ENCODE measurements at regions not wholly inside any gene's neighbourhood (a gene's known extent, or its start where the extent isn't known, plus 50 kb on each side); places are given as distances from the start of the nearest gene placed in this dataset.

GRCh38 chr5:31083364-31083763 is 110.1 kb upstream of the CDH6 start:
- H3K36me3 ChIP-seq: no peaks in the 10 kb centered on the region
- H3K27me3 ChIP-seq: no peaks in the 10 kb centered on the region
- TF ChIP-seq EP300 (IDR thresholded peaks at IDR 0.05): no peak
- TF ChIP-seq CTCF (IDR thresholded peaks at IDR 0.05): no peak
- no peak for TF ChIP-seq POLR2A (IDR thresholded peaks at IDR 0.05)
- H3K4me1 ChIP-seq (ENCODE audit: insufficient read depth): no peaks in the 10 kb centered on the region
- 85 to 94% (median 88%) methylated on average over 2 of the region's 2 CpGs for WGBS, 3 donors
- H3K4me3 ChIP-seq: no peak overlapping the region
- H3K9me3 ChIP-seq: no peaks in the 10 kb centered on the region
- DNase-seq: no peak
- H3K27ac ChIP-seq: no peak overlapping the region
- intact Hi-C loops (cut with DNase I): no loop called here

- intact Hi-C loops (cut with DNase I): no loop called here
- no peak overlapping the region for H3K4me3 ChIP-seq
- no peak for TF ChIP-seq CTCF (IDR thresholded peaks at IDR 0.05)
- TF ChIP-seq EP300 (IDR thresholded peaks at IDR 0.05): no peak
- TF ChIP-seq POLR2A (IDR thresholded peaks at IDR 0.05): no peak
- H3K4me1 ChIP-seq (ENCODE audit: insufficient read depth): no peaks in the 10 kb centered on the region
- no peaks in the 10 kb centered on the region for H3K9me3 ChIP-seq
- 74 to 90% (median 79%) methylated on average over 2 of the region's 2 CpGs for WGBS, 3 donors
- no peak for DNase-seq
- no peak overlapping the region for H3K27ac ChIP-seq
- H3K36me3 ChIP-seq: no peaks in the 10 kb centered on the region
- no peaks in the 10 kb centered on the region for H3K27me3 ChIP-seq
Observed at GRCh38 chr5:31079668-31080067, 113.8 kb upstream of the CDH6 start.

GRCh38 chr5:31078956-31079355 is 114.5 kb upstream of the CDH6 start:
- Histone ChIP-seq H3K9me3 (no peaks in the 10 kb centered on the region), H3K36me3 (no peaks in the 10 kb centered on the region), H3K27ac (no peak overlapping the region), H3K4me1 (ENCODE audit: insufficient read depth) (no peaks in the 10 kb centered on the region), H3K4me3 (no peak overlapping the region), H3K27me3 (no peaks in the 10 kb centered on the region)
- no peak for DNase-seq
- intact Hi-C loops (cut with DNase I): no loop called here
- 7 to 15% (median 8%) methylated on average over 3 of the region's 3 CpGs for WGBS, 3 donors
- TF ChIP-seq POLR2A (IDR thresholded peaks at IDR 0.05) (no peak), CTCF (IDR thresholded peaks at IDR 0.05) (no peak), EP300 (IDR thresholded peaks at IDR 0.05) (no peak)

- TF ChIP-seq EP300 (IDR thresholded peaks at IDR 0.05) (no peak), POLR2A (IDR thresholded peaks at IDR 0.05) (no peak), CTCF (IDR thresholded peaks at IDR 0.05) (no peak)
- intact Hi-C loops (cut with DNase I): no loop called here
- Histone ChIP-seq H3K27ac (no peak overlapping the region), H3K4me1 (ENCODE audit: insufficient read depth) (no peaks in the 10 kb centered on the region), H3K36me3 (no peaks in the 10 kb centered on the region), H3K4me3 (no peak overlapping the region), H3K9me3 (no peaks in the 10 kb centered on the region), H3K27me3 (no peaks in the 10 kb centered on the region)
- WGBS, 3 donors: 65 to 72% (median 69%) methylated on average over 6 of the region's 6 CpGs
- no peak for DNase-seq
Observed at GRCh38 chr5:31075981-31076380, 117.5 kb upstream of the CDH6 start.

GRCh38 chr5:31068287-31068686 is 125.2 kb upstream of the CDH6 start:
- Histone ChIP-seq H3K36me3 (no peaks in the 10 kb centered on the region), H3K4me1 (ENCODE audit: insufficient read depth) (no peaks in the 10 kb centered on the region), H3K27ac (no peak overlapping the region), H3K27me3 (no peaks in the 10 kb centered on the region), H3K9me3 (no peaks in the 10 kb centered on the region), H3K4me3 (no peak overlapping the region)
- TF ChIP-seq POLR2A (IDR thresholded peaks at IDR 0.05) (no peak), EP300 (IDR thresholded peaks at IDR 0.05) (no peak), CTCF (IDR thresholded peaks at IDR 0.05) (no peak)
- intact Hi-C loops (cut with DNase I): no loop called here
- 62 to 82% (median 66%) methylated on average over 1 of the region's 1 CpG for WGBS, 3 donors
- no peak for DNase-seq

Measured in ovary (tissue), 7 donors.